Effector CD8-positive, alpha-beta T cell (primary cell): ENCODE measurements at regions not wholly inside any gene's neighbourhood (a gene's known extent, or its start where the extent isn't known, plus 50 kb on each side); places are given as distances from the start of the nearest gene placed in this dataset.

ENCODE experiments used
- DNase-seq: peaks from one replicate; lab custom pipeline; 2025; lab: John Stamatoyannopoulos, UW

DNA sequence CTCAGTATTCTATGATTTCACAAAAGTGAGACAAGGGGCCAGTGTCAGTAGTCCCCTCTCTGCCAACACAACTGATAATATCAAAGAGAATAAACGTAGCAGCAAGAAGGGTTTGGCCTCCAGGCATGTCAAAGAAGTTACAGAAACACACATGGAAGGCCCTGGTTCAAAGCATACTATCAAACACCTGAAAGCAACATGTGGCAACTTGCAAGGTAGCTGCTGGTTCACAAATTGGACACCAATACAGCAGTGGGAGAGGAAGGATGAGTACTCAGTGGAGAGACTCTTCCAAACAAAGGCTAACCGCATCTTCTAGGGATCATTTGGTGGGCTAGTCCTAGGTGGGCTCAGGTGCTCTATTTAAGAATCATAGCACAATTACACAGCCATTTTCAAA is 74.9 kb upstream of the MAOA start:
- no peak for DNase-seq

DNA sequence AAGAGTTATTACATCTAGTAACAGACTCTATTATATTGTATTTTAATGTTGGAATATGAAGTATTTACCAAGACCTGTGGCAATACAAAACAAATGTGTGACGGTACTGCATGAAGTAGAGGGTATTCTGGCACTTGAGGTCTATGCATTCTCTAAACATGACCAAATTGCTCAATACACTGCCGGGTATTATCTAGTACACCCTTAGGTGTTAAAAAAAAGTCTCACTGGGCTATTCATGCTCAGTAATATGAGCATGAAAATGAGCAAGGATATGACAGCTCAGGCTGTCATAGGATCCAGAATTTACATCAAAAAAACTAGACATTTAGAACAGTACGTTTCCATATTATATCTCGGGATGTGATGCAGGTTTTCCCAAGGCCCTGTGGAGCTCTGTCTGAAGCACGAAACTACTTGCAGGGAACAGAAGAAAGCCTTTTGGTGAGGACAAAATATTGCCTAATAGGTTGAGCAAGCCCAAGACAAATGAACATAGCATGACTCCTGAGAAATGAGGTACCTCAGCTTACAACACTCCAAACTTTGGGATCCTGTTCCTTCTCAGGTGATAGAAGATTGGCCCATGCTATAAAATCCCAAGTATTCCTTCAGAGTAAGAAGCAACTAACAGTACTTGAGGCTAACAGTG is 74.1 kb upstream of the MAOA start:
- no peak for DNase-seq

DNA sequence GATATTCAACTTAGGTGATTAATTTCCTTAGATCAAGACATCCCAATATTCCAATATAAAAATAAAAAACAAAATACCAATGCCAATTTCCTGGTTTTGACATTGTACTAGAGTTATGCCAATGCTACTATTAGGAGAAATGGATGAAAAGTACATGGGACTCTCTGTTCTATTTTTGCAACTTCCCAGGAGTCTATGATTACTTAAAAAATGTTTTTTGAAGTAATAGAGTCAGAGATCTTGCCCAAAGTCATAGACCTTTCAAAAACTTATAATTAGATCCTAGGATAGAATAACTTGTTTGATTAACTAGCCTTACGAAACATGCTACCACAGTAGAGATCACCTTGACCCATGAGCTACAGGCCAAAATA is 73.6 kb upstream of the MAOA start:
- DNase-seq: no peak

DNA sequence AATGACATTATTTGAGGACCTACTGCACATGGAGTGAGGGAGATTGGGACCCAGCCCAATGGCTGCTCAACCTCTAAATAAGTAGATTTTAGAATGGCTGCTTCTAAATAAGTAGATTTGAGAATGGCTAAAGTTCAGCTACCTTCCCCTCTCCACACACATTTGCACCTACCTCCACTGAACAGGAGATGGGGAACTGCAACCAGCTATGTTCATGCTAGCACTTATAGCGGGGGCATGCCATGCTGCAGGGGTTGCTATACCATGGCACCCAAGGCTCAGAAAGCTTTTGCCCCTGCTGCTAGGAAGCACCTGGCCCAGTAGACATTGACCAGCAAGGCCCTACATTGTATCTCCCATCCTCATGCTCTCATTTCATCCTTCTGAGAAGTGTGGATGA is 70.2 kb upstream of the MAOA start:
- DNase-seq: no peak

GRCh38 chrX:43586830-43587229 is 69.3 kb upstream of the MAOA start:
- DNase-seq: no peak

GRCh38 chrX:43589735-43590134 is 66.4 kb upstream of the MAOA start:
- DNase-seq: no peak

- no peak for DNase-seq
Measured at GRCh38 chrX:43590150-43590549, 65.9 kb upstream of the MAOA start.

DNA sequence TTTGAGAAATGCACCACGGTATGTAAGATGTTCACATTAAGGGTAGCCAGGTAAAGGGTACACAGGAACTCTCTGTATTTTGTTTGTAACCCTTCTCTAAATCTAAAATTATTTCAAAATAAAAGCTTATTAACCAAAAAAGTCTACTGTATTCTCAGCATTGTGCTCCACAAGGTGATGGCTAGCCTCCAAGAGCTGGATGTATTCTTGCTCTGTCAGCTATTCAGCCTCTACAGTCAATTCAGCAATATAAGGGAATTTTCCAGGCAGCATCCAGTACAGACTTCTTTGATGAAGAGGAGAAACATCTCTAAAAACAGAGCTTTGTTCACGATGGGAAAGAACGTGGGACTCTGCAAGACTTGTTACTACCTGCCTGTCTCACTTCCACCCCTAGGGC is 63.5 kb upstream of the MAOA start:
- no peak for DNase-seq

- DNase-seq: no peak
Measured at GRCh38 chrX:43595931-43596330, 60.2 kb upstream of the MAOA start.

GRCh38 chrX:43604753-43605152 is 51.3 kb upstream of the MAOA start:
- DNase-seq: no peak

- no peak for DNase-seq
Measured at GRCh38 chrX:43605351-43605750, 50.7 kb upstream of the MAOA start.
